IMR-90 (cell line): ENCODE measurements at regions not wholly inside any gene's neighbourhood (a gene's known extent, or its start where the extent isn't known, plus 50 kb on each side); places are given as distances from the start of the nearest gene placed in this dataset.

Source experiments
- ATAC-seq: fragments of 200-7000 bp; cut with Tn5 transposase; 2 replicates; pipeline ENCODE4 v1.9.1; 2020; ENCODE audit warnings: low read depth, mild to moderate bottlenecking, moderate library complexity
- BruUV-seq: library from RNA; stranded (reverse); fragments of 400-500 nt; replicated peaks from 2 replicates; lab custom pipeline; 2021; lab: Mats Ljungman, UMichigan
- CTCF ChIA-PET: fragments of 300-600 bp; formaldehyde crosslinking; extraction: SDS; loops from one replicate; lab custom pipeline; 2021; ENCODE audit warnings: antibody characterized with exemption; lab: Yijun Ruan, JAX
- POLR2A ChIA-PET: fragments of 300-600 bp; sonication (Branson Sonifier 250); formaldehyde crosslinking; loops from one replicate; lab custom pipeline; 2022; ENCODE audit warnings: antibody characterized with exemption; ENCODE audit not compliant: unreplicated experiment; lab: Charles Lee
- DNase-seq: peaks from one replicate; pipeline ENCODE4 v3.0.0; 2013
- H2AFZ ChIP-seq: replicated peaks from 2 replicates; pipeline ENCODE3; 2013; ENCODE audit warnings: low read length, mild to moderate bottlenecking; ENCODE audit not compliant: poor library complexity
- H2AK5ac ChIP-seq: 2 replicates; pipeline ENCODE4 v1.6.1; 2013; ENCODE audit warnings: low read depth, low read length, inconsistent platforms
- H2AK9ac ChIP-seq: replicated peaks from 2 replicates; pipeline ENCODE3; 2013; ENCODE audit warnings: mild to moderate bottlenecking, low read depth, low read length, moderate library complexity; ENCODE audit not compliant: poor library complexity
- H2BK120ac ChIP-seq: 2 replicates; pipeline ENCODE4 v1.6.1; 2013; ENCODE audit warnings: low read depth, low read length, inconsistent platforms
- H2BK15ac ChIP-seq: 3 replicates; pipeline ENCODE4 v1.6.1; 2013; ENCODE audit warnings: low read depth, low read length, inconsistent platforms
- H2BK20ac ChIP-seq: 2 replicates; pipeline ENCODE4 v1.6.1; 2013; ENCODE audit warnings: low read depth, mild to moderate bottlenecking, inconsistent platforms, low read length, moderate library complexity
- H2BK5ac ChIP-seq: 2 replicates; pipeline ENCODE4 v1.6.1; 2013; ENCODE audit warnings: mild to moderate bottlenecking, low read depth, low read length, inconsistent platforms; ENCODE audit not compliant: poor library complexity, severe bottlenecking
- H3K14ac ChIP-seq: replicated peaks from 2 replicates; pipeline ENCODE4 v1.6.1; 2013; ENCODE audit warnings: low read depth, low read length, inconsistent platforms
- H3K18ac ChIP-seq: 2 replicates; pipeline ENCODE4 v1.6.1; 2013; ENCODE audit warnings: low read depth, low read length, control low read depth
- H3K23ac ChIP-seq: 2 replicates; pipeline ENCODE4 v1.6.1; 2013; ENCODE audit warnings: low read depth, low read length, inconsistent platforms
- H3K27ac ChIP-seq: 2 replicates; pipeline ENCODE4 v1.5.1; 2013; ENCODE audit warnings: mild to moderate bottlenecking, control low read depth, low read length; ENCODE audit not compliant: insufficient read depth
- H3K27me3 ChIP-seq: 2 replicates; pipeline ENCODE4 v1.6.1; 2013; ENCODE audit warnings: low read length; ENCODE audit not compliant: control insufficient read depth, insufficient read depth
- H3K36me3 ChIP-seq: 2 replicates; pipeline ENCODE4 v1.6.1; 2013; ENCODE audit warnings: low read length, mixed read lengths; ENCODE audit not compliant: control insufficient read depth, insufficient read depth
- H3K4ac ChIP-seq: 2 replicates; pipeline ENCODE4 v1.6.1; 2013; ENCODE audit warnings: low read depth, low read length, inconsistent platforms
- H3K4me1 ChIP-seq: 2 replicates; pipeline ENCODE4 v1.6.1; 2013; ENCODE audit warnings: low read length, mixed read lengths; ENCODE audit not compliant: control insufficient read depth, insufficient read depth
- H3K4me2 ChIP-seq: 2 replicates; pipeline ENCODE4 v1.6.1; 2013; ENCODE audit warnings: low read depth, mild to moderate bottlenecking, control low read depth, low read length, moderate library complexity
- H3K4me3 ChIP-seq: 2 replicates; pipeline ENCODE4 v1.5.1; 2013; ENCODE audit warnings: low read depth, mild to moderate bottlenecking, control low read depth, low read length, moderate library complexity; ENCODE audit not compliant: insufficient read depth
- H3K56ac ChIP-seq: 2 replicates; pipeline ENCODE4 v1.6.1; 2013; ENCODE audit warnings: low read length, inconsistent platforms; ENCODE audit not compliant: insufficient read depth; ENCODE audit errors: extremely low read depth
- H3K79me1 ChIP-seq, 2 experiments: 2 replicates each; pipeline ENCODE4 v1.6.1; 2013; ENCODE audit warnings: low read length in 2 of 2, inconsistent platforms in 1 of 2, low read depth in 1 of 2
- H3K9ac ChIP-seq: 2 replicates; pipeline ENCODE4 v1.6.1; 2013; ENCODE audit warnings: low read depth, low read length, control low read depth
- H3K9me1 ChIP-seq: 2 replicates; pipeline ENCODE4 v1.6.1; 2013; ENCODE audit warnings: low read length, inconsistent platforms; ENCODE audit not compliant: insufficient read depth
- H3K9me3 ChIP-seq: 2 replicates; pipeline ENCODE4 v1.6.1; 2013; ENCODE audit warnings: low read length; ENCODE audit not compliant: control insufficient read depth, insufficient read depth
- H4K20me1 ChIP-seq: 2 replicates; pipeline ENCODE4 v1.6.1; 2013; ENCODE audit warnings: low read length, inconsistent platforms; ENCODE audit not compliant: insufficient read depth
- H4K5ac ChIP-seq: 2 replicates; pipeline ENCODE4 v1.6.1; 2013; ENCODE audit warnings: mild to moderate bottlenecking, low read depth, low read length, control low read depth
- H4K8ac ChIP-seq, 2 experiments: 2 replicates each; pipeline ENCODE4 v1.6.1; 2013; ENCODE audit warnings: low read depth in 2 of 2, low read length in 2 of 2, control low read depth in 1 of 2, inconsistent platforms in 1 of 2
- H4K91ac ChIP-seq: 2 replicates; pipeline ENCODE4 v1.6.1; 2013; ENCODE audit warnings: low read depth, low read length, inconsistent platforms; ENCODE audit not compliant: insufficient read depth
- BHLHE40 ChIP-seq: fragments of 150-350 bp; IDR thresholded peaks from 2 replicates; pipeline ENCODE4 v1.6.1; 2016; ENCODE audit warnings: mild to moderate bottlenecking, low read depth, low read length
- CEBPB ChIP-seq: IDR thresholded peaks from 2 replicates; pipeline ENCODE4 v1.6.1; 2012; ENCODE audit warnings: low read depth, low read length, improper control_type of control experiment
- CHD1 ChIP-seq: IDR thresholded peaks from 2 replicates; pipeline ENCODE4 v1.6.1; 2012; ENCODE audit warnings: low read depth, low read length, improper control_type of control experiment
- CTCF ChIP-seq: conservative IDR thresholded peaks from 2 replicates; pipeline ENCODE4 v1.5.1; 2012; ENCODE audit warnings: mild to moderate bottlenecking, low read depth, low read length, improper control_type of control experiment
- FOS ChIP-seq: fragments of 150-350 bp; IDR thresholded peaks from 2 replicates; pipeline ENCODE4 v1.6.1; 2016; ENCODE audit warnings: low read depth, low read length
- MAFK ChIP-seq: IDR thresholded peaks from 2 replicates; pipeline ENCODE4 v1.6.1; 2012; ENCODE audit warnings: low read depth, low read length, improper control_type of control experiment
- MAZ ChIP-seq: IDR thresholded peaks from 2 replicates; pipeline ENCODE4 v1.6.1; 2012; ENCODE audit warnings: low read depth, mild to moderate bottlenecking, low read length, improper control_type of control experiment, moderate library complexity, borderline replicate concordance
- MXI1 ChIP-seq: IDR thresholded peaks from 2 replicates; pipeline ENCODE4 v1.6.1; 2012; ENCODE audit warnings: low read depth, mild to moderate bottlenecking, low read length, moderate library complexity, borderline replicate concordance
- NFE2L2 ChIP-seq: fragments of 150-350 bp; IDR thresholded peaks from 2 replicates; pipeline ENCODE4 v1.6.1; 2016; ENCODE audit warnings: low read depth, mild to moderate bottlenecking, low read length
- POLR2A ChIP-seq: IDR thresholded peaks from 2 replicates; pipeline ENCODE4 v1.6.1; 2012; ENCODE audit warnings: mild to moderate bottlenecking, low read depth, low read length
- RAD21 ChIP-seq: IDR thresholded peaks from 2 replicates; pipeline ENCODE4 v1.6.1; 2012; ENCODE audit warnings: low read length, improper control_type of control experiment
- RFX5 ChIP-seq: IDR thresholded peaks from 2 replicates; pipeline ENCODE4 v1.8.0; 2012; ENCODE audit warnings: low read depth, mild to moderate bottlenecking, low read length, moderate library complexity
- SMC3 ChIP-seq: fragments of 150-350 bp; IDR thresholded peaks from 2 replicates; pipeline ENCODE4 v1.6.1; 2016; ENCODE audit warnings: low read depth, mild to moderate bottlenecking, antibody characterized with exemption, low read length, moderate library complexity
- USF2 ChIP-seq: fragments of 150-350 bp; IDR thresholded peaks from 2 replicates; pipeline ENCODE4 v1.6.1; 2017; ENCODE audit warnings: mild to moderate bottlenecking, antibody characterized with exemption, low read length, low read depth
- WGBS, 2 experiments: methylation state at CpG; one replicate each; pipeline versions ENCODE4 v1.1.5 to v1.1.7; 2013; ENCODE audit warnings: missing lambda C conversion rate in 2 of 2; ENCODE audit not compliant: insufficient read length in 1 of 2; ENCODE audit errors: extremely low coverage in 2 of 2; 5-methylcytosine and 5-hydroxymethylcytosine counted together
- dilution Hi-C: fragments of 300-500 bp; cut with HindIII; formaldehyde crosslinking; loops from one replicate; pipeline ENCODE4 v1.14.3; 2018; ENCODE audit warnings: low sequenced_read_pairs; ENCODE audit not compliant: unreplicated experiment
- in situ Hi-C: fragments of 300-500 bp; cut with MboI; formaldehyde crosslinking; loops from 3 replicates; pipeline ENCODE4 v1.14.3; 2019; ENCODE audit warnings: low sequenced_read_pairs, inconsistent platforms, mixed read lengths
- intact Hi-C: fragments of 100-400 bp; cut with micrococcal nuclease; formaldehyde crosslinking; loops from 2 replicates; pipeline ENCODE4 v1.10.0; 2022
- TF ChIP-seq, protein P1 (sequence below): fragments of 150-350 bp; IDR thresholded peaks from 2 replicates; pipeline ENCODE4 v1.6.1; 2016; ENCODE audit warnings: low read depth, mild to moderate bottlenecking, low read length, moderate library complexity, borderline replicate concordance

- H3K9me1 ChIP-seq, result no peaks in the 10 kb centered on the region
- BruUV-seq, result no TSS peak
- H3K56ac ChIP-seq, result no peak overlapping the region
- H3K79me1 ChIP-seq, result no peaks in the 10 kb centered on the region
- H3K4me3 ChIP-seq, result no peak overlapping the region
- H2AK5ac ChIP-seq, result no peak overlapping the region
- no peak overlapping the region for H4K8ac ChIP-seq
- H2BK15ac ChIP-seq, result no peak overlapping the region
- ATAC-seq, result no peak
- no peak overlapping the region for H3K4ac ChIP-seq
- H3K4me2 ChIP-seq, result no peak overlapping the region
- no peak overlapping the region for H3K27ac ChIP-seq
- dilution Hi-C loops, result no loop called here
- H3K27me3 ChIP-seq, result peaks cover 36% of the 10 kb centered on the region
- in situ Hi-C loops, result no loop called here
- H2BK20ac ChIP-seq, result no peak overlapping the region
- H3K36me3 ChIP-seq, result no peaks in the 10 kb centered on the region
- no peak overlapping the region for H4K5ac ChIP-seq
- no peak overlapping the region for H2AFZ ChIP-seq
- no peak overlapping the region for H3K18ac ChIP-seq
- H2BK5ac ChIP-seq, result no peak overlapping the region
- H3K14ac ChIP-seq, result no peak overlapping the region
- H3K9ac ChIP-seq, result no peak overlapping the region
- intact Hi-C loops, result no loop called here
- no peak overlapping the region for H4K91ac ChIP-seq
- H3K23ac ChIP-seq, result no peak overlapping the region
- ChIA-PET CTCF (no interaction called here), POLR2A (no interaction called here)
- 44% methylated on average over 6 of the region's 10 CpGs; no CpG with 5 or more reads in 1 of the 2 experiments for WGBS, 2 experiments
- no peaks in the 10 kb centered on the region for H4K20me1 ChIP-seq
- no peak overlapping the region for H2AK9ac ChIP-seq
- no peaks in the 10 kb centered on the region for H3K4me1 ChIP-seq
- H2BK120ac ChIP-seq, result no peak overlapping the region
- H3K9me3 ChIP-seq, result no peaks in the 10 kb centered on the region
- no peak for DNase-seq
- TF ChIP-seq MXI1 (no peak), USF2 (no peak), SMC3 (no peak), RFX5 (no peak), RAD21 (no peak), MAFK (no peak), NFE2L2 (no peak), FOS (no peak), CTCF (no peak), CEBPB (no peak), BHLHE40 (no peak), MAZ (no peak), CHD1 (no peak), POLR2A (no peak)
- TF ChIP-seq, protein P1, sequence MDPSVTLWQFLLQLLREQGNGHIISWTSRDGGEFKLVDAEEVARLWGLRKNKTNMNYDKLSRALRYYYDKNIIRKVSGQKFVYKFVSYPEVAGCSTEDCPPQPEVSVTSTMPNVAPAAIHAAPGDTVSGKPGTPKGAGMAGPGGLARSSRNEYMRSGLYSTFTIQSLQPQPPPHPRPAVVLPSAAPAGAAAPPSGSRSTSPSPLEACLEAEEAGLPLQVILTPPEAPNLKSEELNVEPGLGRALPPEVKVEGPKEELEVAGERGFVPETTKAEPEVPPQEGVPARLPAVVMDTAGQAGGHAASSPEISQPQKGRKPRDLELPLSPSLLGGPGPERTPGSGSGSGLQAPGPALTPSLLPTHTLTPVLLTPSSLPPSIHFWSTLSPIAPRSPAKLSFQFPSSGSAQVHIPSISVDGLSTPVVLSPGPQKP, result no peak
Measured at GRCh38 chr11:116503216-116504160, 269.3 kb downstream of the BUD13 start.
